HEK293 (cell line): ENCODE measurements at regions not wholly inside any gene's neighbourhood (a gene's known extent, or its start where the extent isn't known, plus 50 kb on each side); places are given as distances from the start of the nearest gene placed in this dataset.

Experiments used
- CTCF ChIA-PET: fragments of 350-600 bp; formaldehyde crosslinking; extraction: SDS; loops from one replicate; lab custom pipeline; 2021; ENCODE audit warnings: antibody characterized with exemption; lab: Yijun Ruan, JAX
- POLR2A ChIA-PET: fragments of 300-600 bp; formaldehyde crosslinking; extraction: SDS; loops from one replicate; lab custom pipeline; 2020; ENCODE audit warnings: antibody characterized with exemption, inconsistent platforms; lab: Yijun Ruan, JAX
- H3K27ac ChIP-seq: fragments of 200-500 bp; sonication (Bioruptor generic); 2 replicates; pipeline ENCODE4 v1.5.1; 2014; ENCODE audit warnings: low read depth, low read length, control low read depth, inconsistent platforms; ENCODE audit errors: extremely low read depth
- H3K36me3 ChIP-seq, 2 experiments: fragments of 200-500 bp in 1 of 2; sonication (Bioruptor generic) in 1 of 2; 1 replicate in 1 of 2; 2 replicates in 1 of 2; pipeline ENCODE4 v1.5.1; 2014 to 2017; ENCODE audit warnings: inconsistent platforms in 2 of 2, low read length in 2 of 2; ENCODE audit not compliant: control insufficient read depth in 2 of 2, insufficient read depth in 1 of 2
- H3K4me1 ChIP-seq: fragments of 200-500 bp; sonication (Bioruptor generic); 2 replicates; pipeline ENCODE4 v1.5.1; 2014; ENCODE audit warnings: mild to moderate bottlenecking, low read length, inconsistent platforms; ENCODE audit not compliant: control insufficient read depth, insufficient read depth
- H3K4me3 ChIP-seq: 2 replicates; pipeline ENCODE4 v1.5.1; 2011; ENCODE audit warnings: low read depth, mild to moderate bottlenecking, control low read depth, low read length, moderate library complexity
- H3K9me3 ChIP-seq: fragments of 200-500 bp; sonication (Bioruptor generic); 2 replicates; pipeline ENCODE4 v1.5.1; 2014; ENCODE audit warnings: low read depth, low read length, inconsistent platforms; ENCODE audit not compliant: control insufficient read depth, insufficient read depth
- BCL11B ChIP-seq: fragments of 450-650 bp; formaldehyde crosslinking; IDR thresholded peaks from 2 replicates; pipeline ENCODE4 v1.5.1; 2016; ENCODE audit warnings: low read depth, missing biosample characterization, missing genetic modification characterization
- HOXA7 ChIP-seq: sonication (generic); formaldehyde crosslinking; IDR thresholded peaks from 2 replicates; pipeline ENCODE4 v1.8.1; 2022; ENCODE audit warnings: missing genetic modification reagents, borderline replicate concordance
- SCRT1 ChIP-seq: fragments of 450-650 bp; formaldehyde crosslinking; IDR thresholded peaks from 2 replicates; pipeline ENCODE4 v1.5.1; 2016; ENCODE audit warnings: missing biosample characterization, missing genetic modification characterization, borderline replicate concordance
- SP7 ChIP-seq: fragments of 450-650 bp; formaldehyde crosslinking; IDR thresholded peaks from 2 replicates; pipeline ENCODE4 v1.5.1; 2016; ENCODE audit warnings: missing biosample characterization, missing genetic modification characterization
- ZBTB17 ChIP-seq: fragments of 450-650 bp; formaldehyde crosslinking; IDR thresholded peaks from 2 replicates; pipeline ENCODE4 v1.5.1; 2016; ENCODE audit warnings: missing biosample characterization, missing genetic modification characterization
- ZNF184 ChIP-seq: fragments of 450-650 bp; IDR thresholded peaks from 2 replicates; pipeline ENCODE4 v1.5.1; 2018; ENCODE audit warnings: missing biosample characterization, mild to moderate bottlenecking, missing genetic modification characterization
- ZNF19 ChIP-seq: fragments of 450-650 bp; formaldehyde crosslinking; IDR thresholded peaks from 2 replicates; pipeline ENCODE4; 2016; ENCODE audit warnings: missing biosample characterization, missing genetic modification characterization, low read depth
- ZNF2 ChIP-seq: fragments of 450-650 bp; formaldehyde crosslinking; IDR thresholded peaks from 2 replicates; pipeline ENCODE4 v1.5.1; 2016; ENCODE audit warnings: missing biosample characterization, missing genetic modification characterization
- ZNF223 ChIP-seq: fragments of 450-650 bp; formaldehyde crosslinking; IDR thresholded peaks from 2 replicates; pipeline ENCODE4 v1.5.1; 2016; ENCODE audit warnings: missing biosample characterization, missing genetic modification characterization
- ZNF274 ChIP-seq, 2 experiments: fragments of 200-500 bp in 1 of 2; fragments of 450-650 bp in 1 of 2; sonication (Bioruptor generic) in 1 of 2; formaldehyde crosslinking in 1 of 2; IDR thresholded peaks; 2 replicates each; pipeline versions ENCODE4 v1.5.1 to v1.6.1; 2014 to 2016; ENCODE audit warnings: borderline replicate concordance in 1 of 2, inconsistent platforms in 1 of 2, low read length in 1 of 2, missing biosample characterization in 1 of 2, missing genetic modification characterization in 1 of 2
- ZNF335 ChIP-seq: fragments of 450-650 bp; formaldehyde crosslinking; conservative IDR thresholded peaks from 2 replicates; pipeline ENCODE4 v1.5.1; 2016; ENCODE audit warnings: missing biosample characterization, missing genetic modification characterization
- ZNF366 ChIP-seq: fragments of 450-650 bp; formaldehyde crosslinking; conservative IDR thresholded peaks from 2 replicates; pipeline ENCODE4 v1.5.1; 2016; ENCODE audit warnings: missing biosample characterization, missing genetic modification characterization
- ZNF404 ChIP-seq: fragments of 450-650 bp; formaldehyde crosslinking; IDR thresholded peaks from 2 replicates; pipeline ENCODE4 v1.5.1; 2017; ENCODE audit warnings: missing biosample characterization, missing genetic modification characterization
- ZNF433 ChIP-seq: fragments of 450-650 bp; formaldehyde crosslinking; IDR thresholded peaks from 2 replicates; pipeline ENCODE4 v1.5.1; 2016; ENCODE audit warnings: missing biosample characterization, missing genetic modification characterization, low read depth
- ZNF514 ChIP-seq: fragments of 450-650 bp; formaldehyde crosslinking; IDR thresholded peaks from 2 replicates; pipeline ENCODE4 v1.5.1; 2016; ENCODE audit warnings: missing biosample characterization, missing genetic modification characterization
- ZNF529 ChIP-seq: fragments of 450-650 bp; formaldehyde crosslinking; IDR thresholded peaks from 2 replicates; pipeline ENCODE4 v1.5.1; 2017; ENCODE audit warnings: missing genetic modification characterization, missing biosample characterization; ENCODE audit not compliant: insufficient replicate concordance
- ZNF548 ChIP-seq: fragments of 450-650 bp; formaldehyde crosslinking; IDR thresholded peaks from 2 replicates; pipeline ENCODE4 v1.5.1; 2016; ENCODE audit warnings: missing biosample characterization, missing genetic modification characterization
- ZNF555 ChIP-seq: fragments of 450-650 bp; formaldehyde crosslinking; conservative IDR thresholded peaks from 2 replicates; pipeline ENCODE4 v1.5.1; 2017; ENCODE audit warnings: missing biosample characterization, mild to moderate bottlenecking, missing genetic modification characterization, inconsistent platforms
- ZNF660 ChIP-seq: fragments of 450-650 bp; IDR thresholded peaks from 2 replicates; pipeline ENCODE4 v1.5.1; 2018; ENCODE audit warnings: missing biosample characterization, mild to moderate bottlenecking, missing genetic modification characterization
- ZNF670 ChIP-seq: fragments of 450-650 bp; formaldehyde crosslinking; IDR thresholded peaks from 2 replicates; pipeline ENCODE4 v1.5.1; 2016; ENCODE audit warnings: missing biosample characterization, missing genetic modification characterization, low read depth
- ZNF677 ChIP-seq: fragments of 450-650 bp; IDR thresholded peaks from 2 replicates; pipeline ENCODE4 v1.5.0; 2018; ENCODE audit warnings: missing biosample characterization, mild to moderate bottlenecking, missing genetic modification characterization, moderate library complexity
- ZNF776 ChIP-seq: fragments of 450-650 bp; formaldehyde crosslinking; IDR thresholded peaks from 2 replicates; pipeline ENCODE4 v1.5.0; 2017; ENCODE audit warnings: missing biosample characterization, missing genetic modification characterization, borderline replicate concordance
- ZNF791 ChIP-seq: fragments of 450-650 bp; formaldehyde crosslinking; IDR thresholded peaks from 2 replicates; pipeline ENCODE4 v1.5.1; 2016; ENCODE audit warnings: missing biosample characterization, missing genetic modification characterization
- ZSCAN23 ChIP-seq: fragments of 450-650 bp; formaldehyde crosslinking; IDR thresholded peaks from 2 replicates; pipeline ENCODE4 v1.5.1; 2016; ENCODE audit warnings: missing biosample characterization, missing genetic modification characterization
- TF ChIP-seq, protein P1 (sequence below): fragments of 450-650 bp; formaldehyde crosslinking; IDR thresholded peaks from 2 replicates; pipeline ENCODE4 v1.5.1; 2016; ENCODE audit warnings: missing biosample characterization, missing genetic modification characterization
- TF ChIP-seq, protein P2 (sequence below): fragments of 450-650 bp; formaldehyde crosslinking; IDR thresholded peaks from 2 replicates; pipeline ENCODE4 v1.5.1; 2016; ENCODE audit warnings: missing biosample characterization, missing genetic modification characterization
- TF ChIP-seq, protein P3 (sequence below): fragments of 450-650 bp; formaldehyde crosslinking; IDR thresholded peaks from 2 replicates; pipeline ENCODE4 v1.5.1; 2016; ENCODE audit warnings: missing biosample characterization, missing genetic modification characterization
- TF ChIP-seq, protein P4 (sequence below): fragments of 450-650 bp; formaldehyde crosslinking; IDR thresholded peaks from 2 replicates; pipeline ENCODE4 v1.5.1; 2017; ENCODE audit warnings: missing biosample characterization, missing genetic modification characterization
- TF ChIP-seq, protein P5 (sequence below): fragments of 450-650 bp; formaldehyde crosslinking; IDR thresholded peaks from 2 replicates; pipeline ENCODE4 v1.5.1; 2016; ENCODE audit warnings: missing biosample characterization, missing genetic modification characterization, low read depth

DNA sequence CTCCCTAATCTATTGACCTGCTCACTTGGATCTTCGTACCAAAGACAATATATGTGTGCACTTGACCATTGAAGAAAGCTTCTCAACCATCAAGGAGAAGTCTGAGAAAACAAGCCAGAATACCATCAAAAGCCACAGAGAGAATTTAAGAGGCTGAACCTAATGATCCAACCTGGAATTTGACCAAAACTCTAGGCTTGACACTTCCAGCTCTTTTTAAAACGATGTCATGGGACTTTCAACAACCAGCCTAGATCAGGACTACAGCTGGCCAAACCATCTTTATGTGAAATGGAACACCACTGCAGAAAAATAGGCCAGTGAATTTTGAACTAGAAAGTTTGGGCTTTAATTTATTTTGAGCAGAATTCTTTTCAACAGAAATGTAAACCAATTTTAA is 444.4 kb downstream of the LTN1 start:
- H3K27ac ChIP-seq: no peak overlapping the region
- H3K36me3 ChIP-seq: no peaks in the 10 kb centered on the region
- H3K4me1 ChIP-seq: no peaks in the 10 kb centered on the region
- no peak for TF ChIP-seq ZNF184 (tag by site-specific recombination)
- no peak for TF ChIP-seq BCL11B (tag by site-specific recombination)
- TF ChIP-seq, protein P1, sequence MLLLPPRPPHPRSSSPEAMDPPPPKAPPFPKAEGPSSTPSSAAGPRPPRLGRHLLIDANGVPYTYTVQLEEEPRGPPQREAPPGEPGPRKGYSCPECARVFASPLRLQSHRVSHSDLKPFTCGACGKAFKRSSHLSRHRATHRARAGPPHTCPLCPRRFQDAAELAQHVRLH: no peak
- no peak for TF ChIP-seq ZNF19 (tag by site-specific recombination)
- TF ChIP-seq ZNF776 (tag by site-specific recombination): no peak
- TF ChIP-seq ZNF433 (tag by site-specific recombination): no peak
- TF ChIP-seq ZNF223: no peak
- TF ChIP-seq ZNF514 (tag by site-specific recombination): no peak
- TF ChIP-seq ZNF677 (tag by site-specific recombination): no peak
- TF ChIP-seq ZNF274 (IDR thresholded peaks at IDR 0.05; ENCODE audit: low read length): no peak
- no peak for TF ChIP-seq ZNF274 (tag by site-specific recombination; IDR thresholded peaks at IDR 0.05; ENCODE audit: borderline replicate concordance)
- TF ChIP-seq, protein P2, sequence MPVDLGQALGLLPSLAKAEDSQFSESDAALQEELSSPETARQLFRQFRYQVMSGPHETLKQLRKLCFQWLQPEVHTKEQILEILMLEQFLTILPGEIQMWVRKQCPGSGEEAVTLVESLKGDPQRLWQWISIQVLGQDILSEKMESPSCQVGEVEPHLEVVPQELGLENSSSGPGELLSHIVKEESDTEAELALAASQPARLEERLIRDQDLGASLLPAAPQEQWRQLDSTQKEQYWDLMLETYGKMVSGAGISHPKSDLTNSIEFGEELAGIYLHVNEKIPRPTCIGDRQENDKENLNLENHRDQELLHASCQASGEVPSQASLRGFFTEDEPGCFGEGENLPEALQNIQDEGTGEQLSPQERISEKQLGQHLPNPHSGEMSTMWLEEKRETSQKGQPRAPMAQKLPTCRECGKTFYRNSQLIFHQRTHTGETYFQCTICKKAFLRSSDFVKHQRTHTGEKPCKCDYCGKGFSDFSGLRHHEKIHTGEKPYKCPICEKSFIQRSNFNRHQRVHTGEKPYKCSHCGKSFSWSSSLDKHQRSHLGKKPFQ: no peak
- no peak for TF ChIP-seq SCRT1 (tag by site-specific recombination)
- TF ChIP-seq ZNF335: no peak
- no peak for TF ChIP-seq HOXA7 (CRISPR knock-in tag)
- no peak for TF ChIP-seq ZNF529 (tag by site-specific recombination)
- no peak for TF ChIP-seq ZNF555 (tag by site-specific recombination)
- TF ChIP-seq ZSCAN23 (tag by site-specific recombination): no peak
- no peak for TF ChIP-seq ZNF660 (tag by site-specific recombination)
- POLR2A ChIA-PET: no interaction called here
- CTCF ChIA-PET: interaction anchor here (0.8 kb wide), 1 partner anchor 31 kb away, joined by 5 read pairs; no protein-coding TSS in a partner anchor
- H3K4me3 ChIP-seq: no peak overlapping the region
- no peaks in the 10 kb centered on the region for H3K9me3 ChIP-seq

DNA sequence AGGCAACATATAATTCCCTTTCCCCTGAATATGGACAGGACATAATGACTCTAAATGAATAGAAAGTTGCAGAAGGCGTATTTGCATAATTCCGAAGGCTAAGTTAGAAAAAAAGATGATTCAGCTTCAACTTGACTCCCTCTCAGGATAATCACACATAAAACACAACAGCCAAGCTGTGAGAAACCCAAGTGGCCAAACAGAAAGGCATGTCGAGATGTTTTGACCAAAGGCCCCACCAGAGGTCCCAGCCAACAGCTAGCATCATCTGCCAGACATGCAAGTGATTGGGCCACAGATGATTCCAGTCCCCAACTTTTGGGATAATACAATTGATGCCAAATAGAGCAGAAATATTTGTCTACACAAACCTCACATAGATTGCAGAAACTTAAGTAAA is 444.9 kb downstream of the LTN1 start:
- POLR2A ChIA-PET: no interaction called here
- Histone ChIP-seq H3K36me3 (no peaks in the 10 kb centered on the region), H3K4me1 (no peaks in the 10 kb centered on the region), H3K27ac (no peak overlapping the region), H3K4me3 (no peak overlapping the region), H3K9me3 (no peaks in the 10 kb centered on the region)
- CTCF ChIA-PET: interaction anchor here (0.8 kb wide), 1 partner anchor 31 kb away, joined by 5 read pairs; no protein-coding TSS in a partner anchor
- TF ChIP-seq ZNF366 (no peak), ZNF670 (tag by site-specific recombination) (no peak), ZNF404 (tag by site-specific recombination) (no peak), ZNF548 (tag by site-specific recombination) (no peak), SP7 (tag by site-specific recombination) (no peak), HOXA7 (CRISPR knock-in tag) (no peak), ZNF791 (no peak), ZNF555 (tag by site-specific recombination) (no peak), ZBTB17 (tag by site-specific recombination) (no peak), ZNF223 (no peak), ZNF2 (tag by site-specific recombination) (no peak)
- TF ChIP-seq, protein P3, sequence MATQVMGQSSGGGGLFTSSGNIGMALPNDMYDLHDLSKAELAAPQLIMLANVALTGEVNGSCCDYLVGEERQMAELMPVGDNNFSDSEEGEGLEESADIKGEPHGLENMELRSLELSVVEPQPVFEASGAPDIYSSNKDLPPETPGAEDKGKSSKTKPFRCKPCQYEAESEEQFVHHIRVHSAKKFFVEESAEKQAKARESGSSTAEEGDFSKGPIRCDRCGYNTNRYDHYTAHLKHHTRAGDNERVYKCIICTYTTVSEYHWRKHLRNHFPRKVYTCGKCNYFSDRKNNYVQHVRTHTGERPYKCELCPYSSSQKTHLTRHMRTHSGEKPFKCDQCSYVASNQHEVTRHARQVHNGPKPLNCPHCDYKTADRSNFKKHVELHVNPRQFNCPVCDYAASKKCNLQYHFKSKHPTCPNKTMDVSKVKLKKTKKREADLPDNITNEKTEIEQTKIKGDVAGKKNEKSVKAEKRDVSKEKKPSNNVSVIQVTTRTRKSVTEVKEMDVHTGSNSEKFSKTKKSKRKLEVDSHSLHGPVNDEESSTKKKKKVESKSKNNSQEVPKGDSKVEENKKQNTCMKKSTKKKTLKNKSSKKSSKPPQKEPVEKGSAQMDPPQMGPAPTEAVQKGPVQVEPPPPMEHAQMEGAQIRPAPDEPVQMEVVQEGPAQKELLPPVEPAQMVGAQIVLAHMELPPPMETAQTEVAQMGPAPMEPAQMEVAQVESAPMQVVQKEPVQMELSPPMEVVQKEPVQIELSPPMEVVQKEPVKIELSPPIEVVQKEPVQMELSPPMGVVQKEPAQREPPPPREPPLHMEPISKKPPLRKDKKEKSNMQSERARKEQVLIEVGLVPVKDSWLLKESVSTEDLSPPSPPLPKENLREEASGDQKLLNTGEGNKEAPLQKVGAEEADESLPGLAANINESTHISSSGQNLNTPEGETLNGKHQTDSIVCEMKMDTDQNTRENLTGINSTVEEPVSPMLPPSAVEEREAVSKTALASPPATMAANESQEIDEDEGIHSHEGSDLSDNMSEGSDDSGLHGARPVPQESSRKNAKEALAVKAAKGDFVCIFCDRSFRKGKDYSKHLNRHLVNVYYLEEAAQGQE (tag by site-specific recombination): no peak
- TF ChIP-seq, protein P4, sequence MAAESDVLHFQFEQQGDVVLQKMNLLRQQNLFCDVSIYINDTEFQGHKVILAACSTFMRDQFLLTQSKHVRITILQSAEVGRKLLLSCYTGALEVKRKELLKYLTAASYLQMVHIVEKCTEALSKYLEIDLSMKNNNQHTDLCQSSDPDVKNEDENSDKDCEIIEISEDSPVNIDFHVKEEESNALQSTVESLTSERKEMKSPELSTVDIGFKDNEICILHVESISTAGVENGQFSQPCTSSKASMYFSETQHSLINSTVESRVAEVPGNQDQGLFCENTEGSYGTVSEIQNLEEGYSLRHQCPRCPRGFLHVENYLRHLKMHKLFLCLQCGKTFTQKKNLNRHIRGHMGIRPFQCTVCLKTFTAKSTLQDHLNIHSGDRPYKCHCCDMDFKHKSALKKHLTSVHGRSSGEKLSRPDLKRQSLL (tag by site-specific recombination): no peak
- TF ChIP-seq, protein P5, sequence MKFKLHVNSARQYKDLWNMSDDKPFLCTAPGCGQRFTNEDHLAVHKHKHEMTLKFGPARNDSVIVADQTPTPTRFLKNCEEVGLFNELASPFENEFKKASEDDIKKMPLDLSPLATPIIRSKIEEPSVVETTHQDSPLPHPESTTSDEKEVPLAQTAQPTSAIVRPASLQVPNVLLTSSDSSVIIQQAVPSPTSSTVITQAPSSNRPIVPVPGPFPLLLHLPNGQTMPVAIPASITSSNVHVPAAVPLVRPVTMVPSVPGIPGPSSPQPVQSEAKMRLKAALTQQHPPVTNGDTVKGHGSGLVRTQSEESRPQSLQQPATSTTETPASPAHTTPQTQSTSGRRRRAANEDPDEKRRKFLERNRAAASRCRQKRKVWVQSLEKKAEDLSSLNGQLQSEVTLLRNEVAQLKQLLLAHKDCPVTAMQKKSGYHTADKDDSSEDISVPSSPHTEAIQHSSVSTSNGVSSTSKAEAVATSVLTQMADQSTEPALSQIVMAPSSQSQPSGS (tag by site-specific recombination): no peak
